Esophagus squamous epithelium (tissue), 4 donors: ENCODE measurements at regions not wholly inside any gene's neighbourhood (a gene's known extent, or its start where the extent isn't known, plus 50 kb on each side); places are given as distances from the start of the nearest gene placed in this dataset.

Experiments
- small RNA-seq, 4 donors: library from RNA; depleted of rRNA; stranded (forward); fragments of <200 nt; gene quantifications; one replicate each; pipeline ENCODE3, GENCODE V24; 2016

Small RNA genes in the stretch of these regions (small RNA-seq; reads per million reads assigned to genes)
- 0 reads per million in 4 donors for gene MRPL57P8
